Heart left ventricle (tissue), 16 donors: ENCODE measurements at regions not wholly inside any gene's neighbourhood (a gene's known extent, or its start where the extent isn't known, plus 50 kb on each side); places are given as distances from the start of the nearest gene placed in this dataset.

Experiments used
- ATAC-seq, 4 donors: fragments of 200-7000 bp; cut with Tn5 transposase; one replicate each; pipeline ENCODE4 v1.9.1; 2020 to 2022; ENCODE audit warnings: moderate library complexity in 4 of 4, mild to moderate bottlenecking in 3 of 4, moderate number of reproducible peaks in 1 of 4
- DNase-seq, 5 donors: peaks; one replicate each; pipeline ENCODE4 v3.0.0-alpha.2; 2020
- H3K27ac ChIP-seq, 12 donors: fragments of 200-600 bp; sonication (generic) in 4 of 12; one replicate each; pipeline versions ENCODE4 v1.5.0 to v1.8.0; 2016 to 2022; ENCODE audit warnings: mild to moderate bottlenecking in 2 of 12
- H3K27me3 ChIP-seq, 9 donors: fragments of 200-600 bp; sonication (generic) in 2 of 9; one replicate each; pipeline versions ENCODE4 v1.5.1 to v1.8.0; 2016 to 2022; ENCODE audit warnings: mild to moderate bottlenecking in 3 of 9
- H3K36me3 ChIP-seq, 9 donors: fragments of 200-600 bp; sonication (generic) in 2 of 9; one replicate each; pipeline versions ENCODE4 v1.5.0 to v1.8.0; 2018 to 2022; ENCODE audit warnings: mild to moderate bottlenecking in 2 of 9
- H3K4me1 ChIP-seq, 12 donors: fragments of 200-600 bp; sonication (generic) in 4 of 12; one replicate each; pipeline versions ENCODE4 v1.5.0 to v1.8.0; 2016 to 2022; ENCODE audit warnings: mild to moderate bottlenecking in 3 of 12
- H3K4me3 ChIP-seq, 12 donors: fragments of 200-600 bp; sonication (generic) in 4 of 12; one replicate each; pipeline versions ENCODE4 v1.5.0 to v1.8.0; 2017 to 2022; ENCODE audit warnings: mild to moderate bottlenecking in 9 of 12, moderate library complexity in 4 of 12
- H3K9me3 ChIP-seq, 12 donors: fragments of 200-600 bp; sonication (generic) in 4 of 12; one replicate each; pipeline versions ENCODE4 v1.5.0 to v1.8.0; 2016 to 2022; ENCODE audit warnings: mild to moderate bottlenecking in 1 of 12
- POLR2A ChIP-seq, 2 donors: fragments of 450-650 bp; IDR thresholded peaks; one replicate each; pipeline ENCODE4 v1.6.1; 2017; ENCODE audit warnings: antibody characterized with exemption in 2 of 2, mild to moderate bottlenecking in 2 of 2, moderate library complexity in 2 of 2
- WGBS, 4 donors: extraction: QIAGEN DNeasy Blood & Tissue Kit in 2 of 4; methylation state at CpG; one replicate each; pipeline versions ENCODE4 v1.1.5 to v1.1.7; 2013 to 2018; 5-methylcytosine and 5-hydroxymethylcytosine counted together
- intact Hi-C, 10 donors: fragments of 100-400 bp; cut with DNase I; formaldehyde crosslinking; loops; one replicate each; pipeline versions ENCODE4 v1.11.1 to v1.14.2; 2022
- TF ChIP-seq, protein P1 (sequence below), 12 donors: fragments of 200-600 bp; sonication (generic) in 4 of 12; IDR thresholded peaks; one replicate each; pipeline versions ENCODE4 v1.5.0 to v1.8.0; 2018 to 2022; ENCODE audit warnings: antibody characterized with exemption in 12 of 12, mild to moderate bottlenecking in 5 of 12
- donor health status: ischemic (EF 13 %, LVEDD 7.1; RV severe dilation, severe dysfunction).
- donor health status: healthy with polysubstance abuse.
- donor health status: DM: no; HTN: yes; CAD: no.
- donor health status: DM: no; HTN: no; CAD: no.
- donor health status: ischemic (EF 25% LVEDD 6.9; RV normal size, moderate dysfunction).
- donor health status: ischemic (EF 25% LVEDD 5.7; RV mildly dilated, moderate dysfunction).
- donor health status: healthy.
- donor health status: DM: yes; HTN: yes; CAD: no.
- donor health status: ischemic (EF 35%, LVEDD 5.7; RV mildly dilated, moderate dysfunction).
- donor health status: nonischemic (EF 11% LVEDD 7.7; RV severe dilation, severe dysfunction).
- donor health status: DM: yes; HTN: yes; CAD: no.
- donor health status: PGD.
- donor health status: ischemic (EF 29% LVEDD 5.4; RV normal size, mild dysfunction).
- donor health status: nonischemic (EF 23%, LVEDD 6.1; RV moderate dilation, normal function).

- WGBS, 4 donors = 81 to 95% (median 87%) methylated on average over 7 of the region's 7 CpGs
- ATAC-seq (no peak), DNase-seq (no peak)
- Histone ChIP-seq H3K9me3 (peaks cover 0 to 10% (median 0%) of the 10 kb centered on the region in 12 donors), H3K36me3 (no peaks in the 10 kb centered on the region), H3K4me1 (peaks cover 4 to 51% (median 28%) of the 10 kb centered on the region in 12 donors), H3K4me3 (no peak overlapping the region), H3K27me3 (no peaks in the 10 kb centered on the region), H3K27ac (peak overlapping the region in 6 of 12 donors; percentile 64 to 87 (median 74))
- intact Hi-C loops = loop anchor here in 2 of 10 donors (5.0 kb wide), 4 partner anchors 37 to 162 kb away; partner anchors contain the start of gene RRBP1 (in 1 of the 2)
- no peak for TF ChIP-seq POLR2A (IDR thresholded peaks at IDR 0.05)
- TF ChIP-seq, protein P1, sequence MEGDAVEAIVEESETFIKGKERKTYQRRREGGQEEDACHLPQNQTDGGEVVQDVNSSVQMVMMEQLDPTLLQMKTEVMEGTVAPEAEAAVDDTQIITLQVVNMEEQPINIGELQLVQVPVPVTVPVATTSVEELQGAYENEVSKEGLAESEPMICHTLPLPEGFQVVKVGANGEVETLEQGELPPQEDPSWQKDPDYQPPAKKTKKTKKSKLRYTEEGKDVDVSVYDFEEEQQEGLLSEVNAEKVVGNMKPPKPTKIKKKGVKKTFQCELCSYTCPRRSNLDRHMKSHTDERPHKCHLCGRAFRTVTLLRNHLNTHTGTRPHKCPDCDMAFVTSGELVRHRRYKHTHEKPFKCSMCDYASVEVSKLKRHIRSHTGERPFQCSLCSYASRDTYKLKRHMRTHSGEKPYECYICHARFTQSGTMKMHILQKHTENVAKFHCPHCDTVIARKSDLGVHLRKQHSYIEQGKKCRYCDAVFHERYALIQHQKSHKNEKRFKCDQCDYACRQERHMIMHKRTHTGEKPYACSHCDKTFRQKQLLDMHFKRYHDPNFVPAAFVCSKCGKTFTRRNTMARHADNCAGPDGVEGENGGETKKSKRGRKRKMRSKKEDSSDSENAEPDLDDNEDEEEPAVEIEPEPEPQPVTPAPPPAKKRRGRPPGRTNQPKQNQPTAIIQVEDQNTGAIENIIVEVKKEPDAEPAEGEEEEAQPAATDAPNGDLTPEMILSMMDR (IDR thresholded peaks at IDR 0.05) = no peak
These were observed 123.9 kb downstream of the SNX5 start for GRCh38 chr20:17844549-17845298.

GRCh38 chr20:17844133-17844429 lies 124.5 kb downstream of the SNX5 start:
- no peak for DNase-seq
- H3K4me1 ChIP-seq = peaks cover 4 to 51% (median 26%) of the 10 kb centered on the region in 12 donors
- no peak overlapping the region for H3K4me3 ChIP-seq
- WGBS, 4 donors = 85 to 100% (median 98%) methylated on average over 1 of the region's 1 CpG
- TF ChIP-seq POLR2A (IDR thresholded peaks at IDR 0.05) = no peak
- TF ChIP-seq, protein P1 (IDR thresholded peaks at IDR 0.05) = no peak
- no peaks in the 10 kb centered on the region for H3K27me3 ChIP-seq
- peak overlapping the region in 11 of 12 donors; percentile 43 to 87 (median 72) for H3K27ac ChIP-seq
- no peaks in the 10 kb centered on the region for H3K36me3 ChIP-seq
- ATAC-seq = no peak
- H3K9me3 ChIP-seq = peaks cover 0 to 5% (median 0%) of the 10 kb centered on the region in 12 donors
- intact Hi-C loops = loop anchor here in 2 of 10 donors (5.0 kb wide), 3 partner anchors 37 to 162 kb away; partner anchors contain the start of gene RRBP1 (in 1 of the 2)

GRCh38 chr20:17843246-17844132 lies 125.1 kb downstream of the SNX5 start:
- WGBS, 4 donors = 57 to 69% (median 66%) methylated on average over 12 to 14 of the region's 14 CpGs
- peaks cover 0 to 5% (median 0%) of the 10 kb centered on the region in 12 donors for H3K9me3 ChIP-seq
- TF ChIP-seq POLR2A (IDR thresholded peaks at IDR 0.05) = no peak
- TF ChIP-seq, protein P1 (IDR thresholded peaks at IDR 0.05) = no peak
- H3K4me1 ChIP-seq = peaks cover 4 to 51% (median 25%) of the 10 kb centered on the region in 12 donors
- H3K4me3 ChIP-seq = no peak overlapping the region
- ATAC-seq (peak in 3 of 4 donors; percentile 67 to 85 (median 77)), DNase-seq (peak; percentile 60 to 73 (median 71))
- H3K27me3 ChIP-seq = no peaks in the 10 kb centered on the region
- H3K36me3 ChIP-seq = no peaks in the 10 kb centered on the region
- H3K27ac ChIP-seq = peak overlapping the region in 11 of 12 donors; percentile 44 to 87 (median 72)
- intact Hi-C loops = loop anchor here in 2 of 10 donors (5.0 kb wide), 3 partner anchors 36 to 161 kb away; partner anchors contain the start of gene RRBP1 (in 1 of the 2)
